ENCODE measurements at regions not wholly inside any gene's neighbourhood (a gene's known extent, or its start where the extent isn't known, plus 50 kb on each side); places are given as distances from the start of the nearest gene placed in this dataset.

- TF ChIP-seq, protein P1, sequence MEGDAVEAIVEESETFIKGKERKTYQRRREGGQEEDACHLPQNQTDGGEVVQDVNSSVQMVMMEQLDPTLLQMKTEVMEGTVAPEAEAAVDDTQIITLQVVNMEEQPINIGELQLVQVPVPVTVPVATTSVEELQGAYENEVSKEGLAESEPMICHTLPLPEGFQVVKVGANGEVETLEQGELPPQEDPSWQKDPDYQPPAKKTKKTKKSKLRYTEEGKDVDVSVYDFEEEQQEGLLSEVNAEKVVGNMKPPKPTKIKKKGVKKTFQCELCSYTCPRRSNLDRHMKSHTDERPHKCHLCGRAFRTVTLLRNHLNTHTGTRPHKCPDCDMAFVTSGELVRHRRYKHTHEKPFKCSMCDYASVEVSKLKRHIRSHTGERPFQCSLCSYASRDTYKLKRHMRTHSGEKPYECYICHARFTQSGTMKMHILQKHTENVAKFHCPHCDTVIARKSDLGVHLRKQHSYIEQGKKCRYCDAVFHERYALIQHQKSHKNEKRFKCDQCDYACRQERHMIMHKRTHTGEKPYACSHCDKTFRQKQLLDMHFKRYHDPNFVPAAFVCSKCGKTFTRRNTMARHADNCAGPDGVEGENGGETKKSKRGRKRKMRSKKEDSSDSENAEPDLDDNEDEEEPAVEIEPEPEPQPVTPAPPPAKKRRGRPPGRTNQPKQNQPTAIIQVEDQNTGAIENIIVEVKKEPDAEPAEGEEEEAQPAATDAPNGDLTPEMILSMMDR (conservative IDR thresholded peaks at IDR 0.05; ENCODE audit: low read length), result no peak
- DNase-seq (ENCODE audit: low read depth), result peak; percentile 7
- no peak overlapping the region for H3K4me3 ChIP-seq (ENCODE audit: low read length)
These were observed 948.3 kb downstream of the SLITRK1 start for GRCh38 chr13:82934000-82934399.

DNA sequence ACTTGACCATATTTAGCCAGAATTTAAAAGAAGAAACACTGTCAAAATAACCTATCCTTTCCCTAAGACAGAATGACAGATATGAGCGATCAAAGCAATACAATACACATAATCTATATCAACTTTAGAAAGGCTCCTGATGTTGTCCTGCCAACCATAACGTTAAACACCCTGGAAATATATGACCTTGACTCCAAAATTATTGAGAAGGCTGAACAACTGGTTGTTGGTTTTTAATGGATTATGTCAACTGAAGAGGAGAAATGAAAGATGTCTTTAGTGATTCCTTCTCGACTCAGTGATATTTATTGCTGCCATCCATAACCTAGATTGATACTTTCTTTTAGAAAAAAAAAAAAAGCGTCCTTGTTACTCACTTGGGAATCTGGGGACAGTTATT is 957.2 kb downstream of the SLITRK1 start:
- no peak overlapping the region for H3K4me3 ChIP-seq (ENCODE audit: low read length)
- no peak for DNase-seq (ENCODE audit: low read depth)
- TF ChIP-seq, protein P1 (conservative IDR thresholded peaks at IDR 0.05; ENCODE audit: low read length), result no peak

- no peak overlapping the region for H3K4me3 ChIP-seq (ENCODE audit: low read length)
- TF ChIP-seq, protein P1 (conservative IDR thresholded peaks at IDR 0.05; ENCODE audit: low read length), result no peak
- DNase-seq (ENCODE audit: low read depth), result no peak
These were observed 964.3 kb downstream of the SLITRK1 start for GRCh38 chr13:82917984-82918383.

DNA sequence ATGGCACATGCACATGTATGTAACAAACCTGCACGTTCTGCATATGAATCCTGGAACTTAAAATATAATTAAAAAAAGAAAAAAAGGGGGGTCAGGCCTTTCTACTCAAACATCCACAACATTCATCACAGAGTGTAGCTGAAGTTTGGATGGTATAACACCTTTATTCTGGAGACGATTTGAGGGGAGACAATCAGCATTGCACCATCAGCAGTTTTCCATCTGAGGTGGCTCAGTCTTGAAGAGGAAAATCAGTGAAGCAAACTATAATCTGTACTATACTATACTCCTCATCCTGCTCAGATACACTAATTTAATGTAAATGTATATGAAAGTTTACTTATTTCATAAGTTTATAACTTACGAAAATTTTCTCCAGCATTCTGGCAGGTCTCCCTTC is 969.7 kb downstream of the SLITRK1 start:
- DNase-seq (ENCODE audit: low read depth), result no peak
- TF ChIP-seq, protein P1 (conservative IDR thresholded peaks at IDR 0.05; ENCODE audit: low read length), result no peak
- no peak overlapping the region for H3K4me3 ChIP-seq (ENCODE audit: low read length)

GRCh38 chr13:82905071-82905470 is 977.2 kb downstream of the SLITRK1 start:
- TF ChIP-seq, protein P1 (conservative IDR thresholded peaks at IDR 0.05; ENCODE audit: low read length), result no peak
- H3K4me3 ChIP-seq (ENCODE audit: low read length), result no peak overlapping the region
- no peak for DNase-seq (ENCODE audit: low read depth)

DNA sequence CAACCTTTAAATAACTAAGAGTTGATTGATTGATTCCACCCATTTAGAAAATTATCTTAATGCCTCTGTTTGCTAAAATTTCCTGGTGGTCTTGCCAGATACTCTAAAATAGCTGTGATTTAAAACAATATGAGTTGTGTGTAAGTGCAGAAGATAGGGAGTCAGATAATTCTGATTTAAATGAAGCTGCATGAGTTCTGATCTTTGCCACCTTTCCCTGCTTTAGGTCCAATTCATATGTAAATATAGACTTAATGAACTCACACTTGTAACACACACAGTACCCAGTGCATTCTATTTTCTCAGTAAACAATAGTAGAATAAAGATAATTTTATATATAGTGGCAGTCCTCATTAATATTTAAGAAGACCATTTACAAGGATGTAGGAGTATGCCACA is 981.8 kb downstream of the SLITRK1 start:
- no peak overlapping the region for H3K4me3 ChIP-seq (ENCODE audit: low read length)
- TF ChIP-seq, protein P1 (conservative IDR thresholded peaks at IDR 0.05; ENCODE audit: low read length), result no peak
- no peak for DNase-seq (ENCODE audit: low read depth)

- TF ChIP-seq, protein P1 (conservative IDR thresholded peaks at IDR 0.05; ENCODE audit: low read length), result no peak
- no peak overlapping the region for H3K4me3 ChIP-seq (ENCODE audit: low read length)
- no peak for DNase-seq (ENCODE audit: low read depth)
These were observed 983.7 kb downstream of the SLITRK1 start for GRCh38 chr13:82898586-82898985.

All from AG10803 (cell line).